Uterus (tissue), 3 donors: ENCODE measurements at regions not wholly inside any gene's neighbourhood (a gene's known extent, or its start where the extent isn't known, plus 50 kb on each side); places are given as distances from the start of the nearest gene placed in this dataset.

Experiments used
- DNase-seq, 2 donors: peaks; one replicate each; pipeline ENCODE4 v3.0.0-alpha.2; 2019 to 2020
- H3K27ac ChIP-seq, 2 donors: fragments of 200-600 bp; sonication (generic); 1 replicate in 1 of 2; 2 replicates in 1 of 2; pipeline ENCODE4 v1.5.1; 2016 to 2018
- H3K27me3 ChIP-seq, 2 donors: fragments of 200-600 bp; sonication (generic); one replicate each; pipeline ENCODE4 v1.5.1; 2018 to 2019; ENCODE audit warnings: control low read depth in 1 of 2
- H3K36me3 ChIP-seq, 2 donors: fragments of 200-600 bp; sonication (generic); one replicate each; pipeline ENCODE4 v1.5.1; 2019; ENCODE audit warnings: control low read depth in 1 of 2
- H3K4me1 ChIP-seq, 2 donors: fragments of 200-600 bp; sonication (generic); one replicate each; pipeline ENCODE4 v1.5.1; 2018 to 2019; ENCODE audit warnings: control low read depth in 1 of 2
- H3K4me3 ChIP-seq, 2 donors: fragments of 200-600 bp; sonication (generic); 1 replicate in 1 of 2; 2 replicates in 1 of 2; pipeline ENCODE4 v1.5.1; 2018 to 2019; ENCODE audit warnings: mild to moderate bottlenecking in 1 of 2
- H3K9me3 ChIP-seq, 2 donors: fragments of 200-600 bp; sonication (generic); one replicate each; pipeline ENCODE4 v1.5.1; 2019; ENCODE audit warnings: control low read depth in 1 of 2
- CTCF ChIP-seq, 4 experiments: fragments of 200-600 bp in 2 of 4; fragments of 450-650 bp in 2 of 4; sonication (generic) in 2 of 4; IDR thresholded peaks; one replicate each; pipeline ENCODE4 v1.5.1; 2016 to 2019; ENCODE audit warnings: antibody characterized with exemption in 4 of 4, mild to moderate bottlenecking in 2 of 4, moderate library complexity in 1 of 4
- POLR2A ChIP-seq, 2 donors: fragments of 450-650 bp; IDR thresholded peaks; one replicate each; pipeline ENCODE4 v1.6.1; 2016; ENCODE audit warnings: antibody characterized with exemption in 2 of 2, mild to moderate bottlenecking in 1 of 2, moderate library complexity in 1 of 2
- intact Hi-C: fragments of 100-400 bp; cut with DNase I; formaldehyde crosslinking; loops from one replicate; pipeline ENCODE4 v1.15.1; 2023; ENCODE audit warnings: low total_unique reads
- donor health status: DM: yes; HTN: yes; CAD: no.

DNA sequence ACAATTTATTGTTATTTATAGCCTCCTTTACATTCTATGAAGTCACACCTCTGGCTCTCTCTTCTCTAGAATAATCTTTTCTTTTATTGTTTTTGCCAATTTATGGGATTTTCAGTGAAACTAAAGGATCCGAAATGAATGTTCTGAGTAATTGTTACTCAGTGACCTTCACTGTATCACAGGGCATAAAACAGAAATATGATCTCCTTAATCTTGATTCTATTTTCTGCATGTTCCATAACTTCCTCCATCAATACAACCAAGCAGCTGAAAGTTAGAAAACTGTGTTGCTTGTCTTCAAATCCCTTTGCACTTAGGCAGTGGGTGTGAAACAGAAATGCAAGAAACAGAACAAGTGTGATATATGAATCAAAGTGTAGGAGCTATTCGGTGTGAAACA, 57.4 kb upstream of the FERD3L start:
- H3K9me3 ChIP-seq = no peaks in the 10 kb centered on the region
- H3K27me3 ChIP-seq = no peaks in the 10 kb centered on the region
- no peaks in the 10 kb centered on the region for H3K36me3 ChIP-seq
- no peak overlapping the region for H3K4me3 ChIP-seq
- TF ChIP-seq POLR2A (IDR thresholded peaks at IDR 0.05) (no peak), CTCF (IDR thresholded peaks at IDR 0.05) (no peak)
- H3K4me1 ChIP-seq = no peaks in the 10 kb centered on the region
- intact Hi-C loops = no loop called here
- no peak for DNase-seq
- H3K27ac ChIP-seq = no peak overlapping the region
